Mammary epithelial cell (primary cell): ENCODE measurements at regions not wholly inside any gene's neighbourhood (a gene's known extent, or its start where the extent isn't known, plus 50 kb on each side); places are given as distances from the start of the nearest gene placed in this dataset.

Source experiments
- EZH2 ChIP-seq: IDR thresholded peaks from 2 replicates; pipeline ENCODE4 v1.6.1; 2012; ENCODE audit warnings: low read length, inconsistent platforms, borderline replicate concordance
- TF ChIP-seq, protein P1 (sequence below), 2 donors: IDR thresholded peaks in 1 of 2; conservative IDR thresholded peaks in 1 of 2; 2 replicates each; pipeline ENCODE4 v1.5.1; 2011 to 2012; ENCODE audit warnings: inconsistent platforms in 2 of 2, low read length in 2 of 2, mild to moderate bottlenecking in 2 of 2, control low read depth in 1 of 2, low read depth in 1 of 2; ENCODE audit not compliant: insufficient read depth in 1 of 2; ENCODE audit errors: extremely low read depth in 1 of 2

DNA sequence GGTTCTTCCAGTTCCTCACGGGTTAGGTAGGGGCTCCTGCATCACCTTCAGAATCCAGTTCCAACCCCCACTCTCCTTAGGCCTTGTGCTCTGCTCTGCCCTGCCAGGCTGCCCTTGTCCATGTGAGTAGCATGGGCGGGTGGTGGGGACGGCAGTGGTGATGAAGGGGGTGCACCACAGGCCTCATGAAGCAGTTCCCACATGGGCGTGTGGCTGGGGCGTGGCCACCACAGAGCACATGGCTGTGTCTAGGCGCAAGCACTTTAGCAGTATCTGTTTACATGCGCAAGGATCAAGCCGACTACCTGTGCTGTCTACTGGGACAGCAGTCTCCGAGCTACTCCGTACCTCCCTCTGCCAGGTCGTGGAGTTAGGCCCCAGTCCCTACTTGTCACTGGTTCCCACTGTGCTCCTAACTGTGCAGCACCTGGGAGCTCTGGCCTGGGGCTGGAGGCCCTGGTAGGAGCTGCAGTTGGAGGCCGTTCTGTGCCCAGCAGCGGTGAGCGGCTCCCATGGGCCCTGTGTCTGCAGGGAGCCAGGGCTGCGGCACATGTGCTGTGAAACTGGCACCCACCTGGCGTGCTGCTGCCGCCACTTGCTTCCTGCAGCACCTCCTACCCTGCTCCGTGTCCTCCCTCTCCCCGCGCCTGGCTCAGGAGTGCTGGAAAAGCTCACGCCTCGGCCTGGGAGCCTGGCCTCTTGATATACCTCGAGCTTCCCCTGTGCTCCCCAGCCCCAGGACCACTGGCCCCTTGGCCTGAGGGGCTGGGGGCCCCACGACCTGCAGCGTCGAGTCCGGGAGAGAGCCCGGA lies 53.5 kb downstream of the PLXNA1 start:
- TF ChIP-seq, protein P1, sequence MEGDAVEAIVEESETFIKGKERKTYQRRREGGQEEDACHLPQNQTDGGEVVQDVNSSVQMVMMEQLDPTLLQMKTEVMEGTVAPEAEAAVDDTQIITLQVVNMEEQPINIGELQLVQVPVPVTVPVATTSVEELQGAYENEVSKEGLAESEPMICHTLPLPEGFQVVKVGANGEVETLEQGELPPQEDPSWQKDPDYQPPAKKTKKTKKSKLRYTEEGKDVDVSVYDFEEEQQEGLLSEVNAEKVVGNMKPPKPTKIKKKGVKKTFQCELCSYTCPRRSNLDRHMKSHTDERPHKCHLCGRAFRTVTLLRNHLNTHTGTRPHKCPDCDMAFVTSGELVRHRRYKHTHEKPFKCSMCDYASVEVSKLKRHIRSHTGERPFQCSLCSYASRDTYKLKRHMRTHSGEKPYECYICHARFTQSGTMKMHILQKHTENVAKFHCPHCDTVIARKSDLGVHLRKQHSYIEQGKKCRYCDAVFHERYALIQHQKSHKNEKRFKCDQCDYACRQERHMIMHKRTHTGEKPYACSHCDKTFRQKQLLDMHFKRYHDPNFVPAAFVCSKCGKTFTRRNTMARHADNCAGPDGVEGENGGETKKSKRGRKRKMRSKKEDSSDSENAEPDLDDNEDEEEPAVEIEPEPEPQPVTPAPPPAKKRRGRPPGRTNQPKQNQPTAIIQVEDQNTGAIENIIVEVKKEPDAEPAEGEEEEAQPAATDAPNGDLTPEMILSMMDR (conservative IDR thresholded peaks at IDR 0.05 in 1 of 2, IDR thresholded peaks at IDR 0.05 in 1 of 2; ENCODE audit: extremely low read depth in 1 of 2, insufficient read depth in 1 of 2, low read depth in 1 of 2, low read length in 2 of 2) = no peak
- TF ChIP-seq EZH2 = no peak
